Esophagus muscularis mucosa (tissue), 4 donors: ENCODE measurements at regions not wholly inside any gene's neighbourhood (a gene's known extent, or its start where the extent isn't known, plus 50 kb on each side); places are given as distances from the start of the nearest gene placed in this dataset.

Experiments
- CTCF ChIP-seq, 3 experiments: fragments of 200-600 bp in 2 of 3; fragments of 450-650 bp in 1 of 3; sonication (generic) in 2 of 3; IDR thresholded peaks; one replicate each; pipeline ENCODE4 v1.5.1; 2017 to 2019; ENCODE audit warnings: antibody characterized with exemption in 3 of 3, mild to moderate bottlenecking in 2 of 3, moderate library complexity in 1 of 3
- EP300 ChIP-seq: sonication (generic); formaldehyde crosslinking; IDR thresholded peaks from one replicate; pipeline ENCODE4 v1.6.1; 2017; ENCODE audit warnings: antibody characterized with exemption
- POLR2A ChIP-seq: fragments of 450-650 bp; IDR thresholded peaks from one replicate; pipeline ENCODE4 v1.6.1; 2017; ENCODE audit warnings: antibody characterized with exemption, moderate library complexity, mild to moderate bottlenecking, low read depth
- POLR2AphosphoS5 ChIP-seq, 2 donors: sonication (generic); formaldehyde crosslinking; IDR thresholded peaks; one replicate each; pipeline ENCODE4 v1.6.1; 2017; ENCODE audit warnings: antibody characterized with exemption in 2 of 2

GRCh38 chr7:132703742-132704141 is 127.5 kb upstream of the PLXNA4 start:
- TF ChIP-seq CTCF (IDR thresholded peaks at IDR 0.05): no peak
- TF ChIP-seq EP300: no peak
- no peak for TF ChIP-seq POLR2A
- TF ChIP-seq POLR2AphosphoS5 (IDR thresholded peaks at IDR 0.05): no peak
